ENCODE measurements at regions not wholly inside any gene's neighbourhood (a gene's known extent, or its start where the extent isn't known, plus 50 kb on each side); places are given as distances from the start of the nearest gene placed in this dataset.

GRCh38 chr11:29801561-29801960 lies 215.3 kb downstream of the KCNA4 start:
- H3K36me3 ChIP-seq = no peaks in the 10 kb centered on the region
- TF ChIP-seq CTCF (IDR thresholded peaks at IDR 0.05) = no peak
- H3K4me3 ChIP-seq = no peak overlapping the region
- no peaks in the 10 kb centered on the region for H3K27me3 ChIP-seq
- ATAC-seq (no peak), DNase-seq (no peak)
- no peaks in the 10 kb centered on the region for H3K9me3 ChIP-seq
- no peaks in the 10 kb centered on the region for H3K4me1 ChIP-seq
- H3K27ac ChIP-seq = no peak overlapping the region
- intact Hi-C loops (cut with DNase I) = no loop called here

- ATAC-seq = no peak
Observed at GRCh38 chr11:29786092-29786491, 230.7 kb downstream of the KCNA4 start.

GRCh38 chr11:29783506-29783905 lies 233.3 kb downstream of the KCNA4 start:
- Histone ChIP-seq H3K9me3 (no peaks in the 10 kb centered on the region), H3K27ac (no peak overlapping the region), H3K4me3 (no peak overlapping the region), H3K36me3 (no peaks in the 10 kb centered on the region), H3K27me3 (no peaks in the 10 kb centered on the region), H3K4me1 (no peaks in the 10 kb centered on the region)
- no peak for DNase-seq
- TF ChIP-seq CTCF (IDR thresholded peaks at IDR 0.05) = no peak
- ATAC-seq = no peak
- intact Hi-C loops (cut with DNase I) = no loop called here

More at GRCh38 chr11:29786092-29786491, 230.7 kb downstream of the KCNA4 start:
- Histone ChIP-seq H3K4me3 (no peak overlapping the region), H3K27me3 (no peaks in the 10 kb centered on the region), H3K4me1 (no peaks in the 10 kb centered on the region), H3K27ac (no peak overlapping the region), H3K9me3 (peaks cover 0 to 5% of the 10 kb centered on the region in 2 donors), H3K36me3 (no peaks in the 10 kb centered on the region)
- intact Hi-C loops (cut with DNase I) = no loop called here
- no peak for DNase-seq
- TF ChIP-seq CTCF (IDR thresholded peaks at IDR 0.05) = no peak

- no peaks in the 10 kb centered on the region for H3K36me3 ChIP-seq
- no peaks in the 10 kb centered on the region for H3K4me1 ChIP-seq
- no peaks in the 10 kb centered on the region for H3K27me3 ChIP-seq
- TF ChIP-seq CTCF (IDR thresholded peaks at IDR 0.05) = no peak
- H3K27ac ChIP-seq = no peak overlapping the region
- H3K9me3 ChIP-seq = no peaks in the 10 kb centered on the region
- intact Hi-C loops (cut with DNase I) = no loop called here
- H3K4me3 ChIP-seq = no peak overlapping the region
- DNase-seq (no peak), ATAC-seq (no peak)
Observed at GRCh38 chr11:29782447-29782846, 234.4 kb downstream of the KCNA4 start.

- no peaks in the 10 kb centered on the region for H3K27me3 ChIP-seq
- no peaks in the 10 kb centered on the region for H3K9me3 ChIP-seq
- H3K4me1 ChIP-seq = no peaks in the 10 kb centered on the region
- H3K36me3 ChIP-seq = no peaks in the 10 kb centered on the region
- no peak for TF ChIP-seq CTCF (IDR thresholded peaks at IDR 0.05)
- intact Hi-C loops (cut with DNase I) = no loop called here
- no peak overlapping the region for H3K4me3 ChIP-seq
- ATAC-seq = no peak
- no peak overlapping the region for H3K27ac ChIP-seq
- no peak for DNase-seq
Observed at GRCh38 chr11:29781268-29781667, 235.6 kb downstream of the KCNA4 start.

All from left lung (tissue), 4 donors.